IMR-90 (cell line): ENCODE measurements at regions not wholly inside any gene's neighbourhood (a gene's known extent, or its start where the extent isn't known, plus 50 kb on each side); places are given as distances from the start of the nearest gene placed in this dataset.

Experiments used
- ATAC-seq: fragments of 200-7000 bp; cut with Tn5 transposase; 2 replicates; pipeline ENCODE4 v1.9.1; 2020; ENCODE audit warnings: low read depth, mild to moderate bottlenecking, moderate library complexity
- BruUV-seq: library from RNA; stranded (reverse); fragments of 400-500 nt; replicated peaks from 2 replicates; lab custom pipeline; 2021; lab: Mats Ljungman, UMichigan
- CTCF ChIA-PET: fragments of 300-600 bp; formaldehyde crosslinking; extraction: SDS; loops from one replicate; lab custom pipeline; 2021; ENCODE audit warnings: antibody characterized with exemption; lab: Yijun Ruan, JAX
- POLR2A ChIA-PET: fragments of 300-600 bp; sonication (Branson Sonifier 250); formaldehyde crosslinking; loops from one replicate; lab custom pipeline; 2022; ENCODE audit warnings: antibody characterized with exemption; ENCODE audit not compliant: unreplicated experiment; lab: Charles Lee
- DNase-seq: peaks from one replicate; pipeline ENCODE4 v3.0.0; 2013
- H2AFZ ChIP-seq: replicated peaks from 2 replicates; pipeline ENCODE3; 2013; ENCODE audit warnings: low read length, mild to moderate bottlenecking; ENCODE audit not compliant: poor library complexity
- H2AK5ac ChIP-seq: 2 replicates; pipeline ENCODE4 v1.6.1; 2013; ENCODE audit warnings: low read depth, low read length, inconsistent platforms
- H2AK9ac ChIP-seq: replicated peaks from 2 replicates; pipeline ENCODE3; 2013; ENCODE audit warnings: mild to moderate bottlenecking, low read depth, low read length, moderate library complexity; ENCODE audit not compliant: poor library complexity
- H2BK120ac ChIP-seq: 2 replicates; pipeline ENCODE4 v1.6.1; 2013; ENCODE audit warnings: low read depth, low read length, inconsistent platforms
- H2BK15ac ChIP-seq: 3 replicates; pipeline ENCODE4 v1.6.1; 2013; ENCODE audit warnings: low read depth, low read length, inconsistent platforms
- H2BK20ac ChIP-seq: 2 replicates; pipeline ENCODE4 v1.6.1; 2013; ENCODE audit warnings: low read depth, mild to moderate bottlenecking, inconsistent platforms, low read length, moderate library complexity
- H2BK5ac ChIP-seq: 2 replicates; pipeline ENCODE4 v1.6.1; 2013; ENCODE audit warnings: mild to moderate bottlenecking, low read depth, low read length, inconsistent platforms; ENCODE audit not compliant: poor library complexity, severe bottlenecking
- H3K14ac ChIP-seq: replicated peaks from 2 replicates; pipeline ENCODE4 v1.6.1; 2013; ENCODE audit warnings: low read depth, low read length, inconsistent platforms
- H3K18ac ChIP-seq: 2 replicates; pipeline ENCODE4 v1.6.1; 2013; ENCODE audit warnings: low read depth, low read length, control low read depth
- H3K23ac ChIP-seq: 2 replicates; pipeline ENCODE4 v1.6.1; 2013; ENCODE audit warnings: low read depth, low read length, inconsistent platforms
- H3K27ac ChIP-seq: 2 replicates; pipeline ENCODE4 v1.5.1; 2013; ENCODE audit warnings: mild to moderate bottlenecking, control low read depth, low read length; ENCODE audit not compliant: insufficient read depth
- H3K27me3 ChIP-seq: 2 replicates; pipeline ENCODE4 v1.6.1; 2013; ENCODE audit warnings: low read length; ENCODE audit not compliant: control insufficient read depth, insufficient read depth
- H3K36me3 ChIP-seq: 2 replicates; pipeline ENCODE4 v1.6.1; 2013; ENCODE audit warnings: low read length, mixed read lengths; ENCODE audit not compliant: control insufficient read depth, insufficient read depth
- H3K4ac ChIP-seq: 2 replicates; pipeline ENCODE4 v1.6.1; 2013; ENCODE audit warnings: low read depth, low read length, inconsistent platforms
- H3K4me1 ChIP-seq: 2 replicates; pipeline ENCODE4 v1.6.1; 2013; ENCODE audit warnings: low read length, mixed read lengths; ENCODE audit not compliant: control insufficient read depth, insufficient read depth
- H3K4me2 ChIP-seq: 2 replicates; pipeline ENCODE4 v1.6.1; 2013; ENCODE audit warnings: low read depth, mild to moderate bottlenecking, control low read depth, low read length, moderate library complexity
- H3K4me3 ChIP-seq: 2 replicates; pipeline ENCODE4 v1.5.1; 2013; ENCODE audit warnings: low read depth, mild to moderate bottlenecking, control low read depth, low read length, moderate library complexity; ENCODE audit not compliant: insufficient read depth
- H3K56ac ChIP-seq: 2 replicates; pipeline ENCODE4 v1.6.1; 2013; ENCODE audit warnings: low read length, inconsistent platforms; ENCODE audit not compliant: insufficient read depth; ENCODE audit errors: extremely low read depth
- H3K79me1 ChIP-seq, 2 experiments: 2 replicates each; pipeline ENCODE4 v1.6.1; 2013; ENCODE audit warnings: low read length in 2 of 2, inconsistent platforms in 1 of 2, low read depth in 1 of 2
- H3K9ac ChIP-seq: 2 replicates; pipeline ENCODE4 v1.6.1; 2013; ENCODE audit warnings: low read depth, low read length, control low read depth
- H3K9me1 ChIP-seq: 2 replicates; pipeline ENCODE4 v1.6.1; 2013; ENCODE audit warnings: low read length, inconsistent platforms; ENCODE audit not compliant: insufficient read depth
- H3K9me3 ChIP-seq: 2 replicates; pipeline ENCODE4 v1.6.1; 2013; ENCODE audit warnings: low read length; ENCODE audit not compliant: control insufficient read depth, insufficient read depth
- H4K20me1 ChIP-seq: 2 replicates; pipeline ENCODE4 v1.6.1; 2013; ENCODE audit warnings: low read length, inconsistent platforms; ENCODE audit not compliant: insufficient read depth
- H4K5ac ChIP-seq: 2 replicates; pipeline ENCODE4 v1.6.1; 2013; ENCODE audit warnings: mild to moderate bottlenecking, low read depth, low read length, control low read depth
- H4K8ac ChIP-seq, 2 experiments: 2 replicates each; pipeline ENCODE4 v1.6.1; 2013; ENCODE audit warnings: low read depth in 2 of 2, low read length in 2 of 2, control low read depth in 1 of 2, inconsistent platforms in 1 of 2
- H4K91ac ChIP-seq: 2 replicates; pipeline ENCODE4 v1.6.1; 2013; ENCODE audit warnings: low read depth, low read length, inconsistent platforms; ENCODE audit not compliant: insufficient read depth
- CHD1 ChIP-seq: IDR thresholded peaks from 2 replicates; pipeline ENCODE4 v1.6.1; 2012; ENCODE audit warnings: low read depth, low read length, improper control_type of control experiment
- FOS ChIP-seq: fragments of 150-350 bp; IDR thresholded peaks from 2 replicates; pipeline ENCODE4 v1.6.1; 2016; ENCODE audit warnings: low read depth, low read length
- MAFK ChIP-seq: IDR thresholded peaks from 2 replicates; pipeline ENCODE4 v1.6.1; 2012; ENCODE audit warnings: low read depth, low read length, improper control_type of control experiment
- MXI1 ChIP-seq: IDR thresholded peaks from 2 replicates; pipeline ENCODE4 v1.6.1; 2012; ENCODE audit warnings: low read depth, mild to moderate bottlenecking, low read length, moderate library complexity, borderline replicate concordance
- NFE2L2 ChIP-seq: fragments of 150-350 bp; IDR thresholded peaks from 2 replicates; pipeline ENCODE4 v1.6.1; 2016; ENCODE audit warnings: low read depth, mild to moderate bottlenecking, low read length
- RAD21 ChIP-seq: IDR thresholded peaks from 2 replicates; pipeline ENCODE4 v1.6.1; 2012; ENCODE audit warnings: low read length, improper control_type of control experiment
- RCOR1 ChIP-seq: IDR thresholded peaks from 2 replicates; pipeline ENCODE4 v1.6.1; 2012; ENCODE audit warnings: mild to moderate bottlenecking, low read length, improper control_type of control experiment; ENCODE audit not compliant: insufficient replicate concordance
- RFX5 ChIP-seq: IDR thresholded peaks from 2 replicates; pipeline ENCODE4 v1.8.0; 2012; ENCODE audit warnings: low read depth, mild to moderate bottlenecking, low read length, moderate library complexity
- WGBS, 2 experiments: methylation state at CpG; one replicate each; pipeline versions ENCODE4 v1.1.5 to v1.1.7; 2013; ENCODE audit warnings: missing lambda C conversion rate in 2 of 2; ENCODE audit not compliant: insufficient read length in 1 of 2; ENCODE audit errors: extremely low coverage in 2 of 2; 5-methylcytosine and 5-hydroxymethylcytosine counted together
- dilution Hi-C: fragments of 300-500 bp; cut with HindIII; formaldehyde crosslinking; loops from one replicate; pipeline ENCODE4 v1.14.3; 2018; ENCODE audit warnings: low sequenced_read_pairs; ENCODE audit not compliant: unreplicated experiment
- in situ Hi-C: fragments of 300-500 bp; cut with MboI; formaldehyde crosslinking; loops from 3 replicates; pipeline ENCODE4 v1.14.3; 2019; ENCODE audit warnings: low sequenced_read_pairs, inconsistent platforms, mixed read lengths
- intact Hi-C: fragments of 100-400 bp; cut with micrococcal nuclease; formaldehyde crosslinking; loops from 2 replicates; pipeline ENCODE4 v1.10.0; 2022
- TF ChIP-seq, protein P1 (sequence below): conservative IDR thresholded peaks from 2 replicates; pipeline ENCODE4 v1.5.1; 2012; ENCODE audit warnings: mild to moderate bottlenecking, low read depth, low read length, improper control_type of control experiment

DNA sequence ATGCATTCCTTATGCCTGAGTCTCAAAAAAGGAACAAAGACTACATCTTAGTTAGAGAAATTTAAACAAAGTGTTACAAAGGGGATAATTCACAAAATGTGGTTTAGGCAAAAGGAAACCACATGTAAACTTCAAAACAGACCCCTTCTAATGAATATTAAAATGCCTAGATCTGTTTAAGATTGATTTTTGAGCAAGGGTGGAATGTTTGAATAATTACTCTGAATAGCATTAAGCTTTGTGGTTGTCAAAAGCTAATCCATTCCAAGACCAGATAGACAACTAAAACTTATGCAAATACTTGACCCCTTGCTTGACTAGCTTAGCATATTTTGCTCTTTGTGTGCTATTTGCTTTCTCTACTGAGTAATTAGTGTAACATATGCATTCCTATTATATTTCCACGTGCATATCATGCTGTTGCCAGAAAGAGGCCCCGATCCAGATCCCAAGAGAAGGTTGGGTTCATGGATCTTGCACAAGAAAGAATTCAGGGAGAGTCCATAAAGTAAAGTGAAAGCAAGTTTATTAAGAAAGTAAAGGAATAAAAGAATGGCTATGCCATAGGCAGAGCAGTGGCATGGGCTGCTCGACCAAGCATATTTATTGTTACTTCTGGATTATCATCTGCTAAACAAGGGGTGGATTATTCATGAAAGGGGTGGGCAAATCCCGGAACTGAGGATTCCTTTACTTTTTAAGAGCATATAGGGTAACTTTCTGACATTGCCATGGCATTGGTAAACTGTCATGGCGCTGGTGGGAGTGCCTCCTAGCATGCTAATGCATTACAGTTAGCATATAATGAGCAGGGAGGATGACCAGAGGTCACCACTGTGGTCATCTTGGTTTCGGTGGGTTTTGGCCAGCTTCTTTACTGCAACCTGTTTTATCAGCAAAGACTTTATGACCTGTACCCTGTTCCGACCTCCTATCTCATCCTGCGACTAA is 1193.4 kb upstream of the EYS start (continued):
- TF ChIP-seq RCOR1 = no peak

DNA sequence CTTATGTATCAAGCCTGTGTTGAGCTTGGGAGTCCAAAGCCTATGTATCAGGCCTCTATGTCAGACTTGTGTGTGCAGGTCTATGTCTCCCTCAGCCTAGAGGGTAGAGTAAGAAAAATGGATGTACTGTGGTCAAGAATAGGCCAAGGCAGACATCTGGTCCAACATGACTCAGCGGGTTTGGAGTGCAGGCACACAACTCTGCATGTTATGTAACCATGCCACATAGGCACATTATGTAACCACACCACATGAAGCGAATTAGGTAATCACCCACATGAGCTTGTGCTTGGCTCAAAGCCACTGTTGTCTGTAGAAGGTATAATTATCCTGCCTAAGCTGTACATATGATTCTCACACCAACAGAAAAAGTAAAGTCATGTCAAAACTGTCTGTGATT is 1190.5 kb upstream of the EYS start:
- BruUV-seq = no TSS peak
- Histone ChIP-seq H4K8ac (no peak overlapping the region), H3K9me3 (peaks cover 7% of the 10 kb centered on the region; the same call in 1 of the 2 replicates), H4K5ac (no peak overlapping the region), H3K14ac (no peak overlapping the region), H2BK120ac (no peak overlapping the region), H4K20me1 (no peaks in the 10 kb centered on the region), H2BK5ac (no peak overlapping the region), H3K4me2 (no peak overlapping the region), H3K79me1 (no peaks in the 10 kb centered on the region), H3K36me3 (no peaks in the 10 kb centered on the region), H3K9me1 (no peaks in the 10 kb centered on the region), H3K4me1 (no peaks in the 10 kb centered on the region), H3K23ac (no peak overlapping the region), H3K9ac (no peak overlapping the region), H3K56ac (no peak overlapping the region), H2BK20ac (no peak overlapping the region), H3K4ac (no peak overlapping the region), H3K4me3 (no peak overlapping the region), H2BK15ac (no peak overlapping the region), H2AK9ac (no peak overlapping the region), H3K27me3 (no peaks in the 10 kb centered on the region), H4K91ac (no peak overlapping the region), H2AK5ac (no peak overlapping the region), H2AFZ (no peak overlapping the region), H3K27ac (no peak overlapping the region), H3K18ac (no peak overlapping the region)
- in situ Hi-C loops = no loop called here
- ATAC-seq (no peak), DNase-seq (peak; percentile 1)
- TF ChIP-seq NFE2L2 = no peak
- TF ChIP-seq, protein P1, sequence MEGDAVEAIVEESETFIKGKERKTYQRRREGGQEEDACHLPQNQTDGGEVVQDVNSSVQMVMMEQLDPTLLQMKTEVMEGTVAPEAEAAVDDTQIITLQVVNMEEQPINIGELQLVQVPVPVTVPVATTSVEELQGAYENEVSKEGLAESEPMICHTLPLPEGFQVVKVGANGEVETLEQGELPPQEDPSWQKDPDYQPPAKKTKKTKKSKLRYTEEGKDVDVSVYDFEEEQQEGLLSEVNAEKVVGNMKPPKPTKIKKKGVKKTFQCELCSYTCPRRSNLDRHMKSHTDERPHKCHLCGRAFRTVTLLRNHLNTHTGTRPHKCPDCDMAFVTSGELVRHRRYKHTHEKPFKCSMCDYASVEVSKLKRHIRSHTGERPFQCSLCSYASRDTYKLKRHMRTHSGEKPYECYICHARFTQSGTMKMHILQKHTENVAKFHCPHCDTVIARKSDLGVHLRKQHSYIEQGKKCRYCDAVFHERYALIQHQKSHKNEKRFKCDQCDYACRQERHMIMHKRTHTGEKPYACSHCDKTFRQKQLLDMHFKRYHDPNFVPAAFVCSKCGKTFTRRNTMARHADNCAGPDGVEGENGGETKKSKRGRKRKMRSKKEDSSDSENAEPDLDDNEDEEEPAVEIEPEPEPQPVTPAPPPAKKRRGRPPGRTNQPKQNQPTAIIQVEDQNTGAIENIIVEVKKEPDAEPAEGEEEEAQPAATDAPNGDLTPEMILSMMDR = no peak
- no peak for TF ChIP-seq RAD21
- no peak for TF ChIP-seq CHD1
- no peak for TF ChIP-seq MAFK
- TF ChIP-seq MXI1 = no peak
- no peak for TF ChIP-seq FOS
- TF ChIP-seq RFX5 = no peak
- POLR2A ChIA-PET = no interaction called here
- no CpG with 5 or more reads among the region's 2 CpGs for WGBS, 2 experiments
- dilution Hi-C loops = no loop called here
- CTCF ChIA-PET = no interaction called here
- intact Hi-C loops = no loop called here
